Breast epithelium (tissue), 4 donors: ENCODE measurements at regions not wholly inside any gene's neighbourhood (a gene's known extent, or its start where the extent isn't known, plus 50 kb on each side); places are given as distances from the start of the nearest gene placed in this dataset.

Experiments
- DNase-seq, 2 donors: peaks; one replicate each; pipeline ENCODE4 v3.0.0-alpha.2; 2019; ENCODE audit warnings: low spot score in 2 of 2
- H3K27ac ChIP-seq, 2 donors: fragments of 200-600 bp; sonication (generic) in 1 of 2; one replicate each; pipeline ENCODE4 v1.5.1; 2016 to 2019; ENCODE audit warnings: mild to moderate bottlenecking in 1 of 2
- H3K27me3 ChIP-seq, 2 donors: fragments of 200-600 bp; sonication (generic) in 1 of 2; one replicate each; pipeline versions ENCODE4 v1.5.1 to v1.6.0; 2017 to 2019; ENCODE audit warnings: control low read depth in 1 of 2, mild to moderate bottlenecking in 1 of 2
- H3K36me3 ChIP-seq: fragments of 200-600 bp; one replicate; pipeline ENCODE4 v1.5.1; 2019
- H3K4me1 ChIP-seq, 2 donors: fragments of 200-600 bp; sonication (generic); one replicate each; pipeline ENCODE4 v1.5.1; 2016 to 2019; ENCODE audit warnings: control low read depth in 1 of 2
- H3K4me3 ChIP-seq, 3 donors: fragments of 200-600 bp; sonication (generic); 1 replicate in 2 of 3; 2 replicates in 1 of 3; pipeline ENCODE4 v1.5.1; 2016 to 2019; ENCODE audit warnings: mild to moderate bottlenecking in 3 of 3, moderate library complexity in 2 of 3
- H3K9me3 ChIP-seq, 2 donors: fragments of 200-600 bp; sonication (generic) in 1 of 2; one replicate each; pipeline ENCODE4 v1.5.1; 2016 to 2019; ENCODE audit warnings: control low read depth in 1 of 2
- POLR2A ChIP-seq: fragments of 450-650 bp; IDR thresholded peaks from one replicate; pipeline ENCODE4 v1.6.1; 2016; ENCODE audit warnings: antibody characterized with exemption, mild to moderate bottlenecking, moderate library complexity
- POLR2AphosphoS5 ChIP-seq, 3 donors: sonication (generic); formaldehyde crosslinking; IDR thresholded peaks; one replicate each; pipeline ENCODE4 v1.6.1; 2017; ENCODE audit warnings: antibody characterized with exemption in 3 of 3
- intact Hi-C: fragments of 100-400 bp; cut with DNase I; formaldehyde crosslinking; loops from one replicate; pipeline ENCODE4 v1.15.1; 2023; ENCODE audit warnings: low total_unique reads
- TF ChIP-seq, protein P1 (sequence below), 3 donors: fragments of 450-650 bp; IDR thresholded peaks; one replicate each; pipeline ENCODE4 v1.5.1; 2016 to 2017; ENCODE audit warnings: antibody characterized with exemption in 3 of 3, mild to moderate bottlenecking in 3 of 3, moderate library complexity in 3 of 3

DNA sequence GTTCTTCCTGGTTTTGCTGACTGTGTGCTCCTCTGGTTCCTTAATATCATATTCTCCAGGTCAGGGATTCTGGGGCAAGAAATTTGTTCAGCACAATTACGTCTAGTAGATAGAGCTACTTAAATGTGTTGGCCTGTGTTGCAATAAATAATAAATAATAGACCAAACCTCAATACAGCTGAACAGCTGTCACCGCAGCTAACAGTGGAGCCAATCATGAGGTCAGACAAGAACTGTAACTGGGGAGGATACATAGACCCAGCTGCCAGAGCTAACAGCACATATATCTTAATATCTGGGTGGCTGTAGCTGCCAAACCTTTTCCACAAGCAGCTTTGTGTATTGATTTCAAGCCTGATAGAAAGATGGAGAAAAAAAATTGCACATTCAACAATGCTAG is 1596.3 kb upstream of the PCDH20 start:
- Histone ChIP-seq H3K27me3 (no peaks in the 10 kb centered on the region), H3K9me3 (peaks cover 9 to 38% of the 10 kb centered on the region in 2 donors), H3K4me1 (no peaks in the 10 kb centered on the region), H3K36me3 (no peaks in the 10 kb centered on the region), H3K27ac (no peak overlapping the region), H3K4me3 (no peak overlapping the region)
- DNase-seq, result no peak
- intact Hi-C loops, result no loop called here
- TF ChIP-seq, protein P1, sequence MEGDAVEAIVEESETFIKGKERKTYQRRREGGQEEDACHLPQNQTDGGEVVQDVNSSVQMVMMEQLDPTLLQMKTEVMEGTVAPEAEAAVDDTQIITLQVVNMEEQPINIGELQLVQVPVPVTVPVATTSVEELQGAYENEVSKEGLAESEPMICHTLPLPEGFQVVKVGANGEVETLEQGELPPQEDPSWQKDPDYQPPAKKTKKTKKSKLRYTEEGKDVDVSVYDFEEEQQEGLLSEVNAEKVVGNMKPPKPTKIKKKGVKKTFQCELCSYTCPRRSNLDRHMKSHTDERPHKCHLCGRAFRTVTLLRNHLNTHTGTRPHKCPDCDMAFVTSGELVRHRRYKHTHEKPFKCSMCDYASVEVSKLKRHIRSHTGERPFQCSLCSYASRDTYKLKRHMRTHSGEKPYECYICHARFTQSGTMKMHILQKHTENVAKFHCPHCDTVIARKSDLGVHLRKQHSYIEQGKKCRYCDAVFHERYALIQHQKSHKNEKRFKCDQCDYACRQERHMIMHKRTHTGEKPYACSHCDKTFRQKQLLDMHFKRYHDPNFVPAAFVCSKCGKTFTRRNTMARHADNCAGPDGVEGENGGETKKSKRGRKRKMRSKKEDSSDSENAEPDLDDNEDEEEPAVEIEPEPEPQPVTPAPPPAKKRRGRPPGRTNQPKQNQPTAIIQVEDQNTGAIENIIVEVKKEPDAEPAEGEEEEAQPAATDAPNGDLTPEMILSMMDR (IDR thresholded peaks at IDR 0.05), result no peak
- TF ChIP-seq POLR2A, result no peak
- no peak for TF ChIP-seq POLR2AphosphoS5 (IDR thresholded peaks at IDR 0.05)

- no peak for TF ChIP-seq POLR2A
- TF ChIP-seq, protein P1 (IDR thresholded peaks at IDR 0.05), result no peak
- no peak for TF ChIP-seq POLR2AphosphoS5 (IDR thresholded peaks at IDR 0.05)
- no peaks in the 10 kb centered on the region for H3K4me1 ChIP-seq
- H3K36me3 ChIP-seq, result no peaks in the 10 kb centered on the region
- peaks cover 9 to 47% of the 10 kb centered on the region in 2 donors for H3K9me3 ChIP-seq
- no peak for DNase-seq
- no peak overlapping the region for H3K27ac ChIP-seq
- intact Hi-C loops, result no loop called here
- no peaks in the 10 kb centered on the region for H3K27me3 ChIP-seq
- no peak overlapping the region for H3K4me3 ChIP-seq
Measured at GRCh38 chr13:63010072-63010658, 1594.5 kb upstream of the PCDH20 start.

DNA sequence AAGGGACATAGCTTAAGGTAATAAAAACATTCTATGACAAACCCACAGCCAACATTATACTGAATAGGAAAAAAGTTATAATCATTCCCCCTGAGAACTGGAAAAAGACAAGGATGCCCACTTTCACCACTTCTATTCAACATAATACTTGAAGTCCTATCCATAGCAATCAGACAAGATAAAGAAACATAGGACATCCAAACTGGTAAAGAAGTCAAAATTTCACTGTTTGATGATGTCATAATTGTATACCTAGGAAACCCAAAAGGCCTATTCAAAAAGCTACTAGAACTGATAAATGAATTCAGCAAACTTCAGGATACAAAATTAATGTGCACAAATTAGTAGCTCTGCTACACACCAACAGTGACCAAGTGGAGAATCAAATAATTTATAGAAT is 1590.0 kb upstream of the PCDH20 start:
- H3K9me3 ChIP-seq, result peaks cover 13 to 55% of the 10 kb centered on the region in 2 donors
- no peaks in the 10 kb centered on the region for H3K27me3 ChIP-seq
- TF ChIP-seq, protein P1 (IDR thresholded peaks at IDR 0.05), result no peak
- no peak for TF ChIP-seq POLR2A
- no peak for TF ChIP-seq POLR2AphosphoS5 (IDR thresholded peaks at IDR 0.05)
- H3K4me3 ChIP-seq, result no peak overlapping the region
- H3K36me3 ChIP-seq, result no peaks in the 10 kb centered on the region
- H3K27ac ChIP-seq, result no peak overlapping the region
- DNase-seq, result no peak
- H3K4me1 ChIP-seq, result no peaks in the 10 kb centered on the region
- intact Hi-C loops, result no loop called here

- DNase-seq, result no peak
- peaks cover 0 to 5% of the 10 kb centered on the region in 2 donors for H3K9me3 ChIP-seq
- H3K4me1 ChIP-seq, result no peaks in the 10 kb centered on the region
- no peak overlapping the region for H3K4me3 ChIP-seq
- no peaks in the 10 kb centered on the region for H3K36me3 ChIP-seq
- TF ChIP-seq POLR2AphosphoS5 (IDR thresholded peaks at IDR 0.05), result no peak
- TF ChIP-seq, protein P1 (IDR thresholded peaks at IDR 0.05), result no peak
- no peak for TF ChIP-seq POLR2A
- no peaks in the 10 kb centered on the region for H3K27me3 ChIP-seq
- intact Hi-C loops, result no loop called here
- no peak overlapping the region for H3K27ac ChIP-seq
Measured at GRCh38 chr13:62997696-62998095, 1582.0 kb upstream of the PCDH20 start.

GRCh38 chr13:62997038-62997599 is 1581.5 kb upstream of the PCDH20 start:
- Histone ChIP-seq H3K27ac (no peak overlapping the region), H3K36me3 (no peaks in the 10 kb centered on the region), H3K4me1 (no peaks in the 10 kb centered on the region), H3K4me3 (no peak overlapping the region), H3K9me3 (peaks cover 0 to 2% of the 10 kb centered on the region in 2 donors), H3K27me3 (no peaks in the 10 kb centered on the region)
- TF ChIP-seq POLR2A (no peak), POLR2AphosphoS5 (IDR thresholded peaks at IDR 0.05) (no peak)
- TF ChIP-seq, protein P1 (IDR thresholded peaks at IDR 0.05), result no peak
- intact Hi-C loops, result no loop called here
- DNase-seq, result no peak
